ENCODE measurements at regions not wholly inside any gene's neighbourhood (a gene's known extent, or its start where the extent isn't known, plus 50 kb on each side); places are given as distances from the start of the nearest gene placed in this dataset.

DNA sequence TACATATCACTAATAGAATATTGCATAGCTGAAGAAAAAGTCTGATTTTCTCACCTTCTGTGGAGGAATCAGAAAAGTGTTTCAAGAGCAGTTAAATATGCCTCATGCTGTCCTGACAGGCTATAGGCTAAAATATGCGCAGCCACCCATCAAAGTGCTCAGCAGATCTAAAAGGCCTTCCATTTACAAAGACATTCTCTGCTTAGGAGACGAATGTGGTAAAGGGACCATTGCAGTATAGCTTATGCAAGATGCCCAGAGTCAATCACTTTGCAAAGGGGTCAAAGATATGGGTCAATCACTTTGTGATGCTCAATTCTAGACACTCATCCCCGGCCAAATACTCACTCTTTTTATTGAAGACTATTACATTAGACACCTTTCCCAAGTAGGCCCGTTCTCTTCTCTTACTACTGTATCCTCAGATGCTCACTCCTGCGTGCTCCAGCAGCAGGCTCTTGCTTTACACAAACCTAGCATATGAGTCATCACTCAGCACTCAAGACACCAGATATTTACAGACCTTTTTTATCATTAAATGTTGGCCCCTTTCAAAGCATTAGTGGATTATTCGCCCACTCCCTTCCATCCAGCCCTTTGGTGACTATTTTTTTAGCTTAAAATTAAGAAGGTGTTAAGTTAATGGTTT is 568.2 kb upstream of the CDH18 start:
- DNase-seq (ENCODE audit: low spot score): no peak

DNA sequence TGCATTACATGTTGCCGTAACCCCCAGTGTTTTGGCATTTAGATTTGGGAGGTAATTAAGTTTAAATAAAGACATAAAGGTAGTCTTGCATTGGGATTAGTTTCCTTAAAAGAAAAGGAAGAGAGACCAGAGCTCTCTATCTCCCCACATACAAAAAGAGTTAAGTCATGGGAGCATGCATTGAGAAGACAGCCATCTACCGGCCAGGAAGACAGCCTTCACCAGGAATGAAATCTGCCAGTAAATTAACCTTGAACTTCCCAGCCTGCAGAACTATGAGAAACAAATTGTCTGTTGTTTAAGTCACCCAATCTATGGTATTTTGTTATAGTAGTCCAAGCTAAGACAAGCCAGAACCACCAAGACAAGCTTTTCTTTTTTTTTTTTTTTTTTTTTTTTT is 567.0 kb upstream of the CDH18 start:
- no peak for DNase-seq (ENCODE audit: low spot score)

DNA sequence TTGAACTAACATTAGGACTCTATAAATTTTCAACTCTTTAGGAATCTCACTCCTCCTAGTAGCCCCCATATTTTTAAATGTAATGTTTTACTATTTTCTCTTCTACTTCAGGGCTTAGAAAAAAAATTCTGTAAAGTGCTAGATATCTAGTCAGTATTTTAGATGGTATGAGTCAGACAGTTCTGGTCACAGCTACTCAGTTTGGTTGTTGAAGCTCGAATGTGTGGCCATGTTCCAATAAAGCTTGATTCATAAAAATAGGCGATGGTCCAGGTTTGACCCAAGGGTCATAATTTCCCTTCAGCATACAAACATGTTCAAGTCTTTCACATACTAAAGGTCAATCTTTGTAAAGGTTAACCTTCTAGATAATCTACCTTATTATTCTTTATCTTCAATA is 566.0 kb upstream of the CDH18 start:
- DNase-seq (ENCODE audit: low spot score): no peak

DNA sequence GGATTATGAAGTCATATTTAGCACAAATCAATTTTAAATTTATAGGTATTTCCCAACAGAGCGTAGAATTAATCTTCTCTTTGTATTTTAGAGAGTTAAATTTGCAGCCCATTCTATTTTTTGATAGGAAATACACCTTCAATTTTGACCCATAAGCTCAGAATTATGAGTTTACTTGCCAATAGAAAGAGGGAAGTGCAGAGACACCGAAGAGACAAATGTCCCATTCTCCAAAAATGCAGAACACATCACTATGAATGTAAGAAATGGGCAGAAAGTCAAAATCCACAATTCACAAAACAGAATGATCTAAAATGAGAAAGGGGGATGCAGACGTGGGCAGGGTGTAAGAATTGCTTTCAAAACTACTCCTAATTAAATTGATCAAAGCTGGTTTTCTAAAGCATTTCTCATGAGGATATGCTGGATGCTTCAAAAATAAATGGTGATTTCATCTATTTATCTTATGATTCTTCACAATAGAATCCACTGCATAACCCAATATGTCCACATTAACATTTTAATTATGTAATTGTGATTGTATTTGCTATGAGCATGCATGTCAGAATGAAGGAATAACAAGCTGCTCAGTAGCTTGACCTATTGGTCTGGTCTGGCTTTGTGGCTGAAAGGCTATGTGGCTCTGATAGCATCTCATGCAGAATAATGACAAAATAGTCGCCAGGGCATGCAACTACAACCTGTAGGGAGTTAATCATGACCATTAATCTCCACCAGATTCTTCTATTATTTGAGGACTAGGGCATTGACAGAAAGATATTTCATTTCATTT is 550.1 kb upstream of the CDH18 start:
- DNase-seq (ENCODE audit: low spot score): no peak

DNA sequence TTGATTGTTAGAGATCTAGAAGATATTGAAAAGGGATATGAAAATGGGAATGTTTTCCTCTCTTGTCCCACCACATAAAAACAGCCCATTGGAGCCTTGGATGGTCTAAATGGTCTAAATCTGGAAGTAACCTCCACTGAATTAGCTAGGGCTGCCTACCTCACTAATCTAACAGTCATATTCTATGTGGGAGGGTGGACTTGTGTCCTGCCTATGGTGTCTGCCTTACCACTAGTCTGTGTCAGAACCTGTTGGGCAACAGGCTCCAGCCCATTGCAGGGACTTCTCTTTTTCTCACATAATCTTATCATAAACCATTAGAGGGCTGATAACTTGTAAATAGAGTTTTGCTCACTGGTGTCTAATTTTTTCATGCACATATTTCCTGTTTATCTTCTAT is 548.8 kb upstream of the CDH18 start:
- no peak for DNase-seq (ENCODE audit: low spot score)

DNA sequence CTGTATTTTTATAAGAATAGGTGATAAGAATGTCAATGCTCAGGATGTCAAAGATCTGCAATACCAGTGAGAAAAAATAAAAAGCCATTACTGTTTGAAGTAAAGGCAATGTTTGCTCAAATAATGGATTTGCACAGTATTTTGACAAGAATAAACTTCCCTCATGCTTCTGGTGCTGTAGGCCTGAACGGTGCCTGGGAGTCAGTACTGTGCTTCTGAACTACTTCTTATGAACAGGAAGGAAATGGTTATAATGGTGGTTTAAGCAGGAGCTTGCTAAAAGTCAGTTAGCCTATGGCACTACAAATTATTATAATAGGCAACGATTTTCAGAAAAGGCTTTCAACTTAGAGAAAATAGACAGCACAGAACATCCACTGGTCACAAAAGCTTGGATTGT is 548.3 kb upstream of the CDH18 start:
- DNase-seq (ENCODE audit: low spot score): no peak

DNA sequence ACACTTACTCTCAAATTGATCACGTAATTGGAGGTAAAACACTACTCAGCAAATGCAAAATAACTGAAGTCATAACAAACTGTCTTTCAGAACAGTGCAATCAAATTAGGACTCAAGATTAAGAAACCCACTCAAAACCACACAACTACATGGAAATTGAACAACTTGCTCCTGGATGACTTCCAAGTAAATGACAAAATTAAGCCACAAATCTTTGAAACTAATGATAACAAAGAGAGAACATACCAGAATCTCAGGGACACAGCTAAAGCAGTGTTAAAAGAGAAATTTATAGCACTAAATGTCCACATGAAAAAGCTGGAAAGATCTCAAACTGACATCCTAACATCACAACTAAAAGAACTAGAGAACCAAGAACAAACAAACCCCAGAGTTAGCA is 540.5 kb upstream of the CDH18 start:
- DNase-seq (ENCODE audit: low spot score): no peak

DNA sequence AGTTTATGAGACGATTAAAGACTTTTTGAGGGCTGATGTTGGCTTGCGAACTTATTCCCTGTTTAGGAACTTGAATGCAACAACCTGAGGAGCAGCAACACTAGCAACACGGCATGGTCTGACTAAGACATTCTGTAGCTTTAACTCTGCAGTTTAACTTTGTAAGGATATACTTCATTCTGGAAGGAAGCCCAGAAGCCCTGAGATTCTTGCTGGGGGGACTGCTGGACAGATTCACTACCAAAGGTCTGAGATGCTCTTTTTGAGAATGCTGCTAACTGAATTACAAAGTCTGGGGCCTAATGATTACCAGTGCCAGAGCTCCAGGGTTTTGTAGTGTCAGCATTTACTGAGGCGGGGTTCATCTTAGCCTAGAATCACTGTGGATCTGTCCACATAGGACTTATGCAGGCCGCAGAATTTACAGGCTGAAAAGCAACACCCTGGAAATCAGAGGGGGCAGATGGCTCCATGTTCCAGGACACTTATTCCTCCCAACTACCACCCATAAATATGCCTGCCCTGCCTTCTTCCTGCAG is 537.1 kb upstream of the CDH18 start:
- no peak for DNase-seq (ENCODE audit: low spot score)

DNA sequence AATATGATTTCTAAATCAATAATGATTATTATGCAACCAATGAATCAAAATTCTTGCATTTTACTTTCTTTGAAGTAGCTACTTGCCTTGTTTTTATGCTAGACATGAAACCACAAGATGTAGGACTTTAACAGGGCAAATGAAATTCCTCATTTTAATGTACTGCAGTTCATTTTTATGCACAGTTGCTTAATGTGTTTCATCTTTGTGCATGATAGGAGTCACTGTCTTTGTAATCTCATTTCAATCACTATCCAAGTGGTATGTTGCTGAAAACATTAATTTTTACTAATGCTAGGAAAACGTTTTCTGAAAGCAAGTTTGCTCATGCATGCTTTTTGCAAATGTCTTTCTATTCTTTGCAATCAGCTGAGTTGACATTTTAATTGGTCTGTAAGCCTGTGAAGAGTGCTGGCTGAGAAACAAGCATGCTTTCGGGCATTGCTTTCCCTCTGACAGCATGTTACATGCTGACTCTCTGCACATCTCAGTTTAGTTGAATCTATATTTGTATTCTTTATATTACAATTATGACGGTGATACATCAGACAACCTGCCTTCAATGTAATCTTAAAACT is 535.0 kb upstream of the CDH18 start:
- no peak for DNase-seq (ENCODE audit: low spot score)

DNA sequence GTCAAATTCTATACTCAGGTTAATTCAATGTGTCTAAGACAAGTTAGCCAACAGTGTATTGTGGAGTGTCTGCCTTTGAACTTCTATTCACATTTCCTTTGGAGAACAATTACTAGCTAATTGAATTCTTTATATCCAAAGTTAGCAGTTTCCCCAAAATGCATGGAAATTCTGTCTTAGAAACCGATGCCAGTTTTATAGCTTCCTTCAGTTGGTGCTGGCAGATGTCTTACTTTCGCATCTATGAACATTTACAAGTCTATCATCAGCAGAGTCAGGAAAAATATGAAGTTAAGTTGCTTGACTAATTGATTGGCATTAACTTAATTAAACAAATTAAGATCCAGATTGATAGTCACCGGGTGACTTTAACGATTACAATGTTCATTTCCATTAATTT is 527.6 kb upstream of the CDH18 start:
- no peak for DNase-seq (ENCODE audit: low spot score)

DNA sequence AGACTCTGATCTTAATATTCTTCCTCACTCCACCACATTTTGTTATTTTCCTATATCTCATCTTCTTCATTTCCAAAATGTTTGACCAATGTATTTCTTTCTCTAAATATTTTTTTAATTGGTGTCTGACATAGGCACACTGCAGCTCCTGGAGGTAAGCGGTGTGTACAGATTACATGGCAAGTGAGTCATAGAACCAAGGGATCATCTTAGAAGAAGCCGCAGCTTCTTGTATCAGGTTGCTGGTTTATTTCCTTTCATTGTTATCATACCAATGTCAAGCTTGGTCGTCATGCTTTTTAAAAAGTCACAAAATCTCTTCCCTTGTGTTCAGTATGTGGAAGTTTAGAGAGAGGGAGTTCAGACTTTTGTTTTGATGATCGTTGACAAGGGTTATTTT is 526.1 kb upstream of the CDH18 start:
- DNase-seq (ENCODE audit: low spot score): no peak

DNA sequence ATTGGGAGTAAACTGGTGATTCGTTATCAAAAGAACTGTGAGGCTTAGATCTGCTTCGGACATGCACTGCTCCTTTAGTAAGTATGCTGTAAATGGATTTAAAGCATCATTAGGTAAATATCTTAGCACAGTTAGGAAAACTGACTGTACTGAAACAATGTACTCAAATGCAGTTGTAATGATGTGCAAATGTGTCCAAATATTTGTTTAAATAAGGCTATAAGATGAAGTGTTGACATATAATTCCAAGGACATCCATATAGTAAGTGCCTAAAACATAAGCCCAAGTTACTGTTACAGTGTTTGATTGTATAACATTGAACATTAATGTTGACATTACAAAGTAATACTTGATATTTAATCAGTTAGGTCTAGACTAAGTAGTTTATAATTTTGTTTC is 512.5 kb upstream of the CDH18 start:
- no peak for DNase-seq (ENCODE audit: low spot score)

DNA sequence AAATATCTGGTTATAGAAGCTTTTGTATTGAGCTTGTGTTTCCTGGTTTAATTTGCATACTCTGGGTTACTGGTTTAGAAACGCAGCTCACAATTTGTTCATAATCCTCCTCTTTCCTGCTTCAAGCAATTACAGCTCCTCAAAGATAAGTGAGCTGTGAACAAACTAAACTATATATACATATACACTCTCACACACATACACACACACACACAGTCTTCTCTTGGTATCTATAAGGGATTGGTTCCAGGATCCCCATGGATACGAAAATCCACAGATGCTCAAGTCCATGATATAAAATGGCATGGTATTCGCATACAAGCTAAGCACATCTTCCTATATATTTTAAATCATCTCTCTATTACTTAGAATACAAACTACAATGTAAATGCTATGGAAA is 510.9 kb upstream of the CDH18 start:
- no peak for DNase-seq (ENCODE audit: low spot score)

DNA sequence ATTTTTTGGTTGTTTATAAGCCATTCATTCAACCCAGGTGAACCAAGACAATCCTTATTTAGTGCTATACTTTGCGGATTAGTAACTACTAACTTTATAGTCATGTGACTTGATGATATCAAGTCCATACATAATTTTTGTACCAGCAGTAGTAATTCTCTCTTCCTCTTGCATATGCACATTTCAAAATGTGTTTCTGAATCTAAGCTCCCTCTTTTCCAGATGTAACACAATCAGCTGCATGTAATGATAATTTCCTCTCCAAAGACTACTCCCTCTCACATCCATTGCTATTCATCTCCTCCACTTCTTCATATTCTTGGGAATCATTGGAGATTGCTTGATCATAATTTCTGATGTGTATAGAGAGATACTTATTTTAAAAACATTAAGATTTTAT is 510.1 kb upstream of the CDH18 start:
- no peak for DNase-seq (ENCODE audit: low spot score)

DNA sequence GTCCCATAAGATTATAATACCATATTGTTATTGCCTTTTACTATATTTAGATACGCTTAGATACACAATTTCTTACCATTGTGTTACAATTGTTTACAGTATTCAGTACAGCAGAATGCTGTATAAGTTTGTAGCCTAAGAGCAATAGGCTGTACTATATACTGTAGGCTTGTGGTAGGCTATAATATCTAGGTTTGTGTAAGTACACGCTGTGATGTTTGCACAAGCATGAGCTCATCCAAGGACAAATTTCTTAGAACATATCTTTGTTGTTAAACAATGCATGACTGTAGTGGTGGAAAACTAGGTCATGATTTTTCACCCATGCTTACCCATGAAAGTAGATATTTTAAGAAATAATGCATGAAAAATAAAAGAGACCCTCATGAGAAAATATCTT is 509.4 kb upstream of the CDH18 start:
- DNase-seq (ENCODE audit: low spot score): no peak

DNA sequence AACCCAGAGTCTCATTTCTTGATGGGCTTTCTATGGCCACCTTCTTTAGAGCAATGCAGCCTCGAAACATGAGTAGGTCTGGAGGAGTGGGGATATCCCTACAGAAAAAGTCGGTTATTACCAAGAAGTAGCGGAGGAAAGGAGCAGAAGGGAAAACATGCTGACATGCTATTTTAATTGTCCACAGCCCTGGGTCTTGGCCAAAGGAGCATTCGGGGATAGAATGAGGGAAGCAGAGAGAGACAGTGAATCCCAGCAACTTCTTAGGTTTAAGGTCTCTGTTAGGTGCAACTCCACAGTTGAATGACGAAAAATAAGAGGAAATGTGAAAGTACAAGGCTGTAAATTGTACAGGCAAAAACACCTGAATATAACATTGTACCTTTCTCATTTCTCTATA is 506.7 kb upstream of the CDH18 start:
- DNase-seq (ENCODE audit: low spot score): no peak

DNA sequence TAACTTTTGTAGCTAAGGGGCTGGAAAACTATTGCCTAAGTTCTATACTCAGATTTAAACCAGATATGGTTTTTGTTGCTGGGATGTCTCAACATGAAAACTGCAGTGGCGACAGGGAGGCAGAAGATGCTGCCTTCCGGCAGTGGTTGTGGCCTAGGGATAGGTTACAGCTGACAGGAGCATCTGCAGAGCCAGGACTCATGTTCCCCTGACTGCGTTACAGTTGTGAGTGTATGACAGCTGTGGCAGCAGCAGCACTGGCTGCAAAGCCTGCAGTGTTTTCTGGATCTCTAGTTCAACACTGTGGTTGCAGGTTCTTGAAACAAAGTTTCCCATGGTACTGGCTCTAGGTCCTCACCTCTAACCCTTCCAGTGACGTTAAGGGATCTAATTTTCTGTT is 498.8 kb upstream of the CDH18 start:
- no peak for DNase-seq (ENCODE audit: low spot score)

DNA sequence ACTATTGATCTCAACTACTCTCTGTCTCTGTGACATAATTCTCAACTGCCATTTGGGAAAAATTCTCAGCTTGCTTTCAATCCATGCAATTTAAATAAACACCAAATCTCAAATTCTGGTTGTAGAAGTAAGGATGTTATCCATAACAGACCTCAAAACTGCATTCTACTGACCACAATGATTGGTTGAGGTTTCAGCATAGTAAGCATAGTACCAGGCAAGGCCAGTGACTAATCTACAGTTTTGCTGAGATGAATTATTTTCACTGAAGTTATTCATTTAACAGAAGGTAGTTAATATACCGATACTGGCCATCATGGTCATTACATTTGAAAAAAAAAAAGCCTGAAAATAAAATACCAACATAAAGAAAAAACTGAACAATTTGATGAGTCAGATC is 488.0 kb upstream of the CDH18 start:
- no peak for DNase-seq (ENCODE audit: low spot score)

DNA sequence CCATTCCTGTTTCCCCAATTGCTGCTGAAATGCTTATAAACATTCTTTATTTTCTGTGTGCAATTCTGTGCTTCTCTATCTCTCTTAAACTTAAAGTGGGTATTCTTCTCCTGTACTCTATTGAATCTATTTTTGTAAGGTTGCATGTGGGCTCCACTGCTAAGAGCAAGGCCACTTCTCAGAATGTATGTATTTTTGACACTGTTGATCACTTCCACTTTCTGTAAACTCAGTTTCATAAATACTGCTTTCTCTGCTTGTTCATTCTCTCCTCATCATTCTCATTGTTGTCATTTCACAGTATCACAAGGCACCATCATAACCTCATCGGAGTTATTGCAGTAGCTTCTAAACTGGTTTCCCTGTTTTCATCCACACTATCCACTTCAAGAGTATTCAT is 483.0 kb upstream of the CDH18 start:
- DNase-seq (ENCODE audit: low spot score): no peak

DNA sequence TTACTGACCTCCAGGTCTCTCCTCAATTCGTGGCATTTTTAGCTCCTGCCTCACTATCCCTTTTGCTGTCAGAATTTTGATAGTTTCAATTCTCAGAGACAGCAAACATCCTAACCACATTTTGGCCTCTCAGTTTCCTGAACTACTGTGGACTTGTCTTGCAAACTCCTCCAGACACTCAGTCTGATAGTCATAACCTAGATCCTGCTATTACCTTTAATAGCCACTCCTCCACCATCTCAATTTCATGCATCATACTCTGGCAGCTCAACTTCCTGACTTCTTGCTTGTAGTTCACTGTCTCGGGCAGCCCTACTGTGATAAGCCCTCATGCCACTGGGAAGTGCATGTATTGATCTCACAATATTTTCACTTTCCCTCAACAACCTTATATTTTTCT is 481.8 kb upstream of the CDH18 start:
- DNase-seq (ENCODE audit: low spot score): no peak

DNA sequence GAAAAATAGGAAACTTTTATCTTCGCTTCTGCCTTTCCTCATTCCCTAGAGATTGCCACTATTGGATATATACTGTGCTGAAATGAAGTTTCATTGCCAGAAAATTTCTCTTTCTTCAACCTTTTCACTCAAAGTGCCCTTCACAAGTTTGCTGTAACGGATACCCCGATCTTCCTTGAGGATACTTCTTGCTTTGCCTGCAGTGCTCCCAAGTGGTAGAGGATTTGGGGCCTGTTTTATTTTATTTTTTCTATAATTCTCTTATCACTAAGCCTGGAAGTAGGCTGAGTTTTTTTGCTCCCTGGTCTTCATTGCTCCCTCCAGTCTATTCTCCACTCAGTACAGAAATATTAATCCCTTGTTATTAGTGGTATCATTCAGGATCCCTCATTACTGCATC is 481.4 kb upstream of the CDH18 start:
- no peak for DNase-seq (ENCODE audit: low spot score)

DNA sequence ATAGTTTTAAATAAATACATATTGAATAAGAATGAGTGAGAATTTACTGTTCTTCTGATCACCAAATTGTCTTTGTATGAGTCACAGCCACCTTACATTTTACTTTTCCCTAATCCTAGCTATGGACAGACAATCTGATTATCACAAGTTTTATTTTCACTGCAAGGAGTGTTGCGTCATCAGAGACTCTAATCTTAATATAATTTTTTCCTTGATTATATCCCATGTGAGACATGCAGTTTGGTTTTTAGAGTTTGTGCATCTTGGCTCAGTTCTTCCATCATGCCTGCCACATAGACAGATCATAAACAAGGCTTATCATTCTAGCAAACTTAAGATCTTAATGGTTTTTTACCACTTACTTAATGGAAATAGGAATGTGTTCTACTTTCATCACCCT is 478.5 kb upstream of the CDH18 start:
- no peak for DNase-seq (ENCODE audit: low spot score)

DNA sequence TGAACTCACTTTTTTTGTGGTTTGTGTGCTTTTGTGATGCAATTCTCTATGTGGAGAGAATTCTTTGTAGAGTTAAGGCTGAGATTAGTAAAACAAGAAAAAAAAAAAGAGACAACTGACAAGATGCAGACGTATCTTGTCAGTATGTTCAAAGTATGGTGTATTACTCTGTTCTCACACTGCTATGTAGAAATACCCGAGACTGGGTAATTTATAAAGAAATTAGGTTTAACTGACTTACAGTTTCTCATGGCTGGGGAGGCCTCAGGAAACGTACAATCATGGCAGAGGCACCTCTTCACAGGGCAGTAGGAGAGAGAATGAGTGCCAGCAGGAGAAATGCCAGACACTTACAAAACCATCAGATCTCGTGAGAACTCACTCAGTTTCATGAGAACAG is 475.2 kb upstream of the CDH18 start:
- no peak for DNase-seq (ENCODE audit: low spot score)
